ENCODE measurements at regions not wholly inside any gene's neighbourhood (a gene's known extent, or its start where the extent isn't known, plus 50 kb on each side); places are given as distances from the start of the nearest gene placed in this dataset.

GRCh38 chr12:64558754-64559153, 51.5 kb upstream of the RASSF3 start:
- TF ChIP-seq CTCF (IDR thresholded peaks at IDR 0.05) (no peak), POLR2A (IDR thresholded peaks at IDR 0.05) (no peak)

Data from esophagus squamous epithelium (tissue), 4 donors.